ENCODE measurements at regions not wholly inside any gene's neighbourhood (a gene's known extent, or its start where the extent isn't known, plus 50 kb on each side); places are given as distances from the start of the nearest gene placed in this dataset.
A peak's percentile ranks its signal among the peaks of the same experiment; 100 is the strongest.

- no peak for DNase-seq
Observed at GRCh38 chr11:45597097-45597496, 68.3 kb downstream of the CHST1 start.

- DNase-seq, result no peak
Observed at GRCh38 chr11:45596571-45596970, 68.9 kb downstream of the CHST1 start.

- no peak for DNase-seq
Observed at GRCh38 chr11:45593992-45594391, 71.4 kb downstream of the CHST1 start.

GRCh38 chr11:45592636-45593035, 72.8 kb downstream of the CHST1 start:
- DNase-seq, result peak; percentile 59

- no peak for DNase-seq
Observed at GRCh38 chr11:45590743-45591142, 74.7 kb downstream of the CHST1 start.

- no peak for DNase-seq
Observed at GRCh38 chr11:45585205-45585604, 80.2 kb downstream of the CHST1 start.

- no peak for DNase-seq
Observed at GRCh38 chr11:45583981-45584566, 81.3 kb downstream of the CHST1 start.

- no peak for DNase-seq
Observed at GRCh38 chr11:45580399-45580798, 85.0 kb downstream of the CHST1 start.

GRCh38 chr11:45578316-45578715, 87.1 kb downstream of the CHST1 start:
- no peak for DNase-seq

GRCh38 chr11:45577752-45578151, 87.7 kb downstream of the CHST1 start:
- no peak for DNase-seq

GRCh38 chr11:45576461-45577215, 88.8 kb downstream of the CHST1 start:
- DNase-seq, result no peak

- DNase-seq, result no peak
Observed at GRCh38 chr11:45573728-45574127, 91.7 kb downstream of the CHST1 start.

- DNase-seq, result no peak
Observed at GRCh38 chr11:45572354-45573123, 92.9 kb downstream of the CHST1 start.

GRCh38 chr11:45569776-45570175, 95.6 kb downstream of the CHST1 start:
- no peak for DNase-seq

GRCh38 chr11:45568049-45568448, 97.4 kb downstream of the CHST1 start:
- DNase-seq, result no peak

GRCh38 chr11:45565446-45565988, 99.9 kb downstream of the CHST1 start:
- no peak for DNase-seq

- no peak for DNase-seq
Observed at GRCh38 chr11:45563810-45564209, 101.6 kb downstream of the CHST1 start.

- DNase-seq, result no peak
Observed at GRCh38 chr11:45563171-45563570, 102.3 kb downstream of the CHST1 start.

GRCh38 chr11:45560913-45561281, 104.5 kb downstream of the CHST1 start:
- peak; percentile 47 for DNase-seq

GRCh38 chr11:45560155-45560912, 105.1 kb downstream of the CHST1 start:
- DNase-seq, result peak; percentile 50

- DNase-seq, result no peak
Observed at GRCh38 chr11:45556851-45557707, 108.3 kb downstream of the CHST1 start.
